ENCODE measurements at regions not wholly inside any gene's neighbourhood (a gene's known extent, or its start where the extent isn't known, plus 50 kb on each side); places are given as distances from the start of the nearest gene placed in this dataset.
"Not testable (repeated sequence)": the region's sequence is repeated elsewhere in the genome, so short reads cannot be mapped to it uniquely, and the experiment has no call there.

DNA sequence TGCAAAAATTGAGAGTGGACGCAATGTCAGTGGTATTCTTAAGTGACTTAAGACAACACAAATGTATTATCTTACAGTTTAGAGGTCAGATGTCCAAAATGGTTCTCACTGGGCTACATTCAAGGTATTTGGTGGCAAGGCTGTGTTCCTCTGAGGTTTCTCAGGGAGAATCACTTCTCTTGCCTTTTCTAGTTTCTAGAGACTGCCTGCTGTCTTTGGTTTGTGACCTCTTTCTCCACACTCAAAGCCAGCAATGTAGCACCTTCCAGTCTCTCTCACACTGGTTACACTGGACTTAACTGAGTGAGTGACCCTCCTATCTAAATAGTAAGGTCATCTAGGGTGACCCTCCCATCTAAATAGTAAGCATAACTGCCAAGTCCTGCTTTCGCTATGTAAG is 613.2 kb upstream of the COBL start:
- CTCF ChIA-PET: no interaction called here
- no peak for DNase-seq
- Mint-ChIP-seq H3K27me3 (ENCODE audit: unreplicated experiment) (no peaks in the 10 kb centered on the region), H3K9me3 (ENCODE audit: low read depth, unreplicated experiment) (peaks cover 19% of the 10 kb centered on the region), H3K36me3 (ENCODE audit: insufficient read depth, unreplicated experiment) (no peaks in the 10 kb centered on the region), H3K27ac (ENCODE audit: unreplicated experiment) (no peak overlapping the region), H3K4me3 (ENCODE audit: low read depth, unreplicated experiment) (no peak overlapping the region), H3K4me1 (ENCODE audit: low read depth, unreplicated experiment) (no peaks in the 10 kb centered on the region)
- TF ChIP-seq, protein P1, sequence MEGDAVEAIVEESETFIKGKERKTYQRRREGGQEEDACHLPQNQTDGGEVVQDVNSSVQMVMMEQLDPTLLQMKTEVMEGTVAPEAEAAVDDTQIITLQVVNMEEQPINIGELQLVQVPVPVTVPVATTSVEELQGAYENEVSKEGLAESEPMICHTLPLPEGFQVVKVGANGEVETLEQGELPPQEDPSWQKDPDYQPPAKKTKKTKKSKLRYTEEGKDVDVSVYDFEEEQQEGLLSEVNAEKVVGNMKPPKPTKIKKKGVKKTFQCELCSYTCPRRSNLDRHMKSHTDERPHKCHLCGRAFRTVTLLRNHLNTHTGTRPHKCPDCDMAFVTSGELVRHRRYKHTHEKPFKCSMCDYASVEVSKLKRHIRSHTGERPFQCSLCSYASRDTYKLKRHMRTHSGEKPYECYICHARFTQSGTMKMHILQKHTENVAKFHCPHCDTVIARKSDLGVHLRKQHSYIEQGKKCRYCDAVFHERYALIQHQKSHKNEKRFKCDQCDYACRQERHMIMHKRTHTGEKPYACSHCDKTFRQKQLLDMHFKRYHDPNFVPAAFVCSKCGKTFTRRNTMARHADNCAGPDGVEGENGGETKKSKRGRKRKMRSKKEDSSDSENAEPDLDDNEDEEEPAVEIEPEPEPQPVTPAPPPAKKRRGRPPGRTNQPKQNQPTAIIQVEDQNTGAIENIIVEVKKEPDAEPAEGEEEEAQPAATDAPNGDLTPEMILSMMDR (IDR thresholded peaks at IDR 0.05; ENCODE audit: unreplicated experiment): no peak
- intact Hi-C loops (cut with micrococcal nuclease; ENCODE audit: unreplicated experiment): no loop called here
- BruUV-seq (replicated peaks): no TSS peak

- H3K4me3 Mint-ChIP-seq (ENCODE audit: low read depth, unreplicated experiment): no peak overlapping the region
- H3K9me3 Mint-ChIP-seq (ENCODE audit: low read depth, unreplicated experiment): peaks cover 17% of the 10 kb centered on the region
- intact Hi-C loops (cut with micrococcal nuclease; ENCODE audit: unreplicated experiment): no loop called here
- H3K4me1 Mint-ChIP-seq (ENCODE audit: low read depth, unreplicated experiment): no peaks in the 10 kb centered on the region
- H3K27me3 Mint-ChIP-seq (ENCODE audit: unreplicated experiment): no peaks in the 10 kb centered on the region
- DNase-seq: no peak
- TF ChIP-seq, protein P1 (IDR thresholded peaks at IDR 0.05; ENCODE audit: unreplicated experiment): no peak
- no peak overlapping the region for H3K27ac Mint-ChIP-seq (ENCODE audit: unreplicated experiment)
- no TSS peak for BruUV-seq (replicated peaks)
- H3K36me3 Mint-ChIP-seq (ENCODE audit: insufficient read depth, unreplicated experiment): no peaks in the 10 kb centered on the region
- CTCF ChIA-PET: no interaction called here
Observed at GRCh38 chr7:51927738-51928137, 611.1 kb upstream of the COBL start.

DNA sequence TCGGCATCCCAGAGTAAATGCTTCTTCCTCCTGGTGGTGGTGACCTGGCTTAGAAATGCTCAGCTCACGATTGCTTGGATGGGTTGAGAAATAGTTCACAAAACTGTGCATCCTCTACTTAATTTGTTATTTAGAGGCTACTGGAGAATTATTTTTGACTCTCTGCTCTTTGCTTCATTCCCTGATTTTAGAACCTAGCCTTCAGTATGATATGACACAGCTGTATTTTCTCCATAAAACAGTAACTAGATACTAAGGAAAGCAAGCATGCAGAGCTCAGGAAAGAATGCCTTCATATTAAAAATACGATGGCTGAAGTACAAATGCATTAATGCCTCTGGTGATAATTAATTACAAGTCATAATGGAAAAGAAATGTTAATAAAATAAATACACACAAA is 602.0 kb upstream of the COBL start:
- no peaks in the 10 kb centered on the region for H3K27me3 Mint-ChIP-seq (ENCODE audit: unreplicated experiment)
- CTCF ChIA-PET: no interaction called here

GRCh38 chr7:51901489-51901840 is 584.9 kb upstream of the COBL start:
- H3K27me3 Mint-ChIP-seq (ENCODE audit: unreplicated experiment): no peaks in the 10 kb centered on the region
- no peaks in the 10 kb centered on the region for H3K4me1 Mint-ChIP-seq (ENCODE audit: low read depth, unreplicated experiment)
- intact Hi-C loops (cut with micrococcal nuclease; ENCODE audit: unreplicated experiment): no loop called here
- H3K4me3 Mint-ChIP-seq (ENCODE audit: low read depth, unreplicated experiment): no peak overlapping the region
- CTCF ChIA-PET: no interaction called here
- DNase-seq: no peak
- peaks cover 4% of the 10 kb centered on the region for H3K9me3 Mint-ChIP-seq (ENCODE audit: low read depth, unreplicated experiment)
- BruUV-seq (replicated peaks): no TSS peak
- no peaks in the 10 kb centered on the region for H3K36me3 Mint-ChIP-seq (ENCODE audit: insufficient read depth, unreplicated experiment)
- H3K27ac Mint-ChIP-seq (ENCODE audit: unreplicated experiment): no peak overlapping the region
- TF ChIP-seq, protein P1 (IDR thresholded peaks at IDR 0.05; ENCODE audit: unreplicated experiment): no peak

More for the DNA sequence above, 602.0 kb upstream of the COBL start:
- no peak for DNase-seq
- intact Hi-C loops (cut with micrococcal nuclease; ENCODE audit: unreplicated experiment): no loop called here
- Mint-ChIP-seq H3K4me1 (ENCODE audit: low read depth, unreplicated experiment) (no peaks in the 10 kb centered on the region), H3K36me3 (ENCODE audit: insufficient read depth, unreplicated experiment) (no peaks in the 10 kb centered on the region), H3K27ac (ENCODE audit: unreplicated experiment) (no peak overlapping the region), H3K9me3 (ENCODE audit: low read depth, unreplicated experiment) (peaks cover 17% of the 10 kb centered on the region), H3K4me3 (ENCODE audit: low read depth, unreplicated experiment) (no peak overlapping the region)
- no TSS peak for BruUV-seq (replicated peaks)
- TF ChIP-seq, protein P1 (IDR thresholded peaks at IDR 0.05; ENCODE audit: unreplicated experiment): no peak

GRCh38 chr7:51900755-51901488 is 584.3 kb upstream of the COBL start:
- H3K4me3 Mint-ChIP-seq (ENCODE audit: low read depth, unreplicated experiment); BruUV-seq (replicated peaks): not testable (repeated sequence)

More at GRCh38 chr7:51900755-51901488, 584.3 kb upstream of the COBL start:
- H3K27ac Mint-ChIP-seq (ENCODE audit: unreplicated experiment); H3K4me1 Mint-ChIP-seq (ENCODE audit: low read depth, unreplicated experiment); H3K9me3 Mint-ChIP-seq (ENCODE audit: low read depth, unreplicated experiment); intact Hi-C loops (cut with micrococcal nuclease; ENCODE audit: unreplicated experiment); H3K27me3 Mint-ChIP-seq (ENCODE audit: unreplicated experiment); DNase-seq; H3K36me3 Mint-ChIP-seq (ENCODE audit: insufficient read depth, unreplicated experiment): not testable (repeated sequence)
- CTCF ChIA-PET: interaction anchor here (0.6 kb wide), 1 partner anchor 117 kb away, joined by 3 read pairs; no protein-coding TSS in a partner anchor

Data from Calu3 (cell line).